Fibroblast of mammary gland (primary cell): ENCODE measurements at regions not wholly inside any gene's neighbourhood (a gene's known extent, or its start where the extent isn't known, plus 50 kb on each side); places are given as distances from the start of the nearest gene placed in this dataset.

ENCODE experiments used
- DNase-seq: peaks from one replicate; pipeline ENCODE4 v3.0.0-alpha.2; 2010; ENCODE audit warnings: low read depth
- H3K4me3 ChIP-seq: 2 replicates; pipeline ENCODE4 v1.5.1; 2011; ENCODE audit warnings: low read depth, mild to moderate bottlenecking, low read length, moderate library complexity; ENCODE audit not compliant: control insufficient read depth
- TF ChIP-seq, protein P1 (sequence below): conservative IDR thresholded peaks from 2 replicates; pipeline ENCODE4 v1.5.1; 2011; ENCODE audit warnings: low read depth, low read length, inconsistent platforms; ENCODE audit not compliant: control insufficient read depth, insufficient read depth

DNA sequence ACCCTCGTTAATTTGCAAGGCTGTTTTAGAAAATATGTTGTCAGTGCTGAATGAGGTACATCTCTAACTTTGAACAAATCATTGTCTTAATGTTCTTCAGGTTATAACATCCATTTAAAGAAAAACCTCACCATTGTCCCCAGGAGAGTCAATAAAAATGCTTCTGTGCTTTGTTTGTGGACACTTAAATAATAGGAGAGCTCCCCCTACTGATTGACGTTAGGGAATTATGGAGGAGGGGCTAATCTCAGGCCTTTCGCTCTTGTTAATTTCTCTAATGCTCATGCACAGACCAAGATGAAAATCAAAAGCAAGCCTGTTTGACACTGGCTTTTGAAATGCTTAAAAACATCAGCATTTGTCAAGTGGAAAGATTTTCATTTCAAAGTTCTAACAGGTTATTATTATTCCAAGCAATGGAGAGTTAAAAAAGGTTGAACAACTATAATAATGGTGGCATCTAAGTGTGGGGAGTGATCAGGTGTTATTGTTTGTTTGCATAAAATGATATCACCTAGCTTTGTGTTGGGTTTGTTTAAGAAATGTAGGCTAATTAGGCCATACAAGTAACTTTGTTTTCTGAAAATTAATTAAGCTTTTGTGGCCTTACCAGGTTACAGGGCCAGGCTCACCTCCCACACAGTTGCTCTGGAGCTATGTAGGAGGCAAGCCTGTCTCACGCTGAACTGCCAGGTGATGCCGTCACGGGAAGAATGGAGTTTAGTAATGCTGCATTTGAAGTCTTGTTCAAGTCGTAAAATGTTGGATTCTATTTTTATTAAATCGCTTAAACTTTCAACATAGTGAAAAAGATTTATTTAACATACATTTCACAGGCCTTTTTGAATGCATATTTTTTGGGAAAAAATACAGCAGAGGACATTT, 51.7 kb upstream of the SMIM21 start:
- DNase-seq, result peak; percentile 73
- TF ChIP-seq, protein P1, sequence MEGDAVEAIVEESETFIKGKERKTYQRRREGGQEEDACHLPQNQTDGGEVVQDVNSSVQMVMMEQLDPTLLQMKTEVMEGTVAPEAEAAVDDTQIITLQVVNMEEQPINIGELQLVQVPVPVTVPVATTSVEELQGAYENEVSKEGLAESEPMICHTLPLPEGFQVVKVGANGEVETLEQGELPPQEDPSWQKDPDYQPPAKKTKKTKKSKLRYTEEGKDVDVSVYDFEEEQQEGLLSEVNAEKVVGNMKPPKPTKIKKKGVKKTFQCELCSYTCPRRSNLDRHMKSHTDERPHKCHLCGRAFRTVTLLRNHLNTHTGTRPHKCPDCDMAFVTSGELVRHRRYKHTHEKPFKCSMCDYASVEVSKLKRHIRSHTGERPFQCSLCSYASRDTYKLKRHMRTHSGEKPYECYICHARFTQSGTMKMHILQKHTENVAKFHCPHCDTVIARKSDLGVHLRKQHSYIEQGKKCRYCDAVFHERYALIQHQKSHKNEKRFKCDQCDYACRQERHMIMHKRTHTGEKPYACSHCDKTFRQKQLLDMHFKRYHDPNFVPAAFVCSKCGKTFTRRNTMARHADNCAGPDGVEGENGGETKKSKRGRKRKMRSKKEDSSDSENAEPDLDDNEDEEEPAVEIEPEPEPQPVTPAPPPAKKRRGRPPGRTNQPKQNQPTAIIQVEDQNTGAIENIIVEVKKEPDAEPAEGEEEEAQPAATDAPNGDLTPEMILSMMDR, result peak; percentile 68
- H3K4me3 ChIP-seq, result no peak overlapping the region

DNA sequence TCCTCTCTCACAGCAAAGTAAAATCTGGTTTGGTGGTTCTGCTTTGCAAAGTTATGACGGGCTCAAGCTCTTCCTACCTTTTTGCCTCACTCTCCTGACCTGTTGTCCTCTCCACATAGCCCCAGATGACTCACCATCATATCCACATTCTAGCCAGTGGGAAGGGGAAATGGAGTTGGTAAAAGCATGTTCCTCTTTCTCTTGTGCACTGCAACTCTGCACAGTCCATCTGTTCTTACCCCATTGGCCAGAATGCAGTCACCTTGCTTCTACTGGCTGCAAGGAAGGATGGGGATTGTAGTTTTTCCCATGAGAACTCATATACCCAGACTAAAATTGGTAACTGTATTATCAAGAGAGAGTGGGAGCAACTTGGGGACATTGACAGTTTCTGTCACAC, 50.4 kb upstream of the SMIM21 start:
- TF ChIP-seq, protein P1, result no peak
- no peak overlapping the region for H3K4me3 ChIP-seq
- DNase-seq, result peak; percentile 53
